ENCODE measurements at regions not wholly inside any gene's neighbourhood (a gene's known extent, or its start where the extent isn't known, plus 50 kb on each side); places are given as distances from the start of the nearest gene placed in this dataset.

DNA sequence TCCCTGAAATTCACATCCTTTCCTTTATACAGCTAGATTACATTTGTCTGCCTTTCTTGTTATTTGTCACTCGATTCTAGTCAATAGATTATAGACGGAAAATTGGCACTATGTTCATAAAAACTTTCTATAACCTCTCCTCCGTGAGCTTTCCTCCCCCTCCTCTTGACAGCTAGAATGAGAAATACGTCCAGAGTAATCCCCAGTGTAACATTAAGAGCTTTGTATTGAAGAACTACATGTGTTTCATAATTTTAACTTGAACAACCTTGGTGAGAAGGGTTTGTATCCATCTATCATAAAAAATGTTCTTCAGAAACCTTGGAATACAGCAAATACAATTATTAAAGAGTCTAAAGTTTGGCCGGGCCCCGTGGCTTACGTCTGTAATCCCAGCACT is 1707.4 kb downstream of the PCDH7 start:
- TF ChIP-seq ZFP3 (CRISPR knock-in tag; IDR thresholded peaks at IDR 0.05), result no peak
- no peak for TF ChIP-seq PPARA (CRISPR knock-in tag; IDR thresholded peaks at IDR 0.05; ENCODE audit: borderline replicate concordance)
- TF ChIP-seq, protein P1, sequence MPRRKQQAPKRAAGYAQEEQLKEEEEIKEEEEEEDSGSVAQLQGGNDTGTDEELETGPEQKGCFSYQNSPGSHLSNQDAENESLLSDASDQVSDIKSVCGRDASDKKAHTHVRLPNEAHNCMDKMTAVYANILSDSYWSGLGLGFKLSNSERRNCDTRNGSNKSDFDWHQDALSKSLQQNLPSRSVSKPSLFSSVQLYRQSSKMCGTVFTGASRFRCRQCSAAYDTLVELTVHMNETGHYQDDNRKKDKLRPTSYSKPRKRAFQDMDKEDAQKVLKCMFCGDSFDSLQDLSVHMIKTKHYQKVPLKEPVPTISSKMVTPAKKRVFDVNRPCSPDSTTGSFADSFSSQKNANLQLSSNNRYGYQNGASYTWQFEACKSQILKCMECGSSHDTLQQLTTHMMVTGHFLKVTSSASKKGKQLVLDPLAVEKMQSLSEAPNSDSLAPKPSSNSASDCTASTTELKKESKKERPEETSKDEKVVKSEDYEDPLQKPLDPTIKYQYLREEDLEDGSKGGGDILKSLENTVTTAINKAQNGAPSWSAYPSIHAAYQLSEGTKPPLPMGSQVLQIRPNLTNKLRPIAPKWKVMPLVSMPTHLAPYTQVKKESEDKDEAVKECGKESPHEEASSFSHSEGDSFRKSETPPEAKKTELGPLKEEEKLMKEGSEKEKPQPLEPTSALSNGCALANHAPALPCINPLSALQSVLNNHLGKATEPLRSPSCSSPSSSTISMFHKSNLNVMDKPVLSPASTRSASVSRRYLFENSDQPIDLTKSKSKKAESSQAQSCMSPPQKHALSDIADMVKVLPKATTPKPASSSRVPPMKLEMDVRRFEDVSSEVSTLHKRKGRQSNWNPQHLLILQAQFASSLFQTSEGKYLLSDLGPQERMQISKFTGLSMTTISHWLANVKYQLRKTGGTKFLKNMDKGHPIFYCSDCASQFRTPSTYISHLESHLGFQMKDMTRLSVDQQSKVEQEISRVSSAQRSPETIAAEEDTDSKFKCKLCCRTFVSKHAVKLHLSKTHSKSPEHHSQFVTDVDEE (CRISPR knock-in tag; IDR thresholded peaks at IDR 0.05), result no peak
- TF ChIP-seq GLIS3 (CRISPR knock-in tag; IDR thresholded peaks at IDR 0.05), result no peak
- TF ChIP-seq ZFP30 (CRISPR knock-in tag; IDR thresholded peaks at IDR 0.05), result no peak
- TF ChIP-seq TOX (CRISPR knock-in tag; IDR thresholded peaks at IDR 0.05; ENCODE audit: borderline replicate concordance), result no peak

All from SK-N-SH treated with all-trans-retinoic acid at 6 μM for 48 hours (cell line).